Activated naive CD8-positive, alpha-beta T cell treated with anti-CD3 and anti-CD28 coated beads, Interleukin-2, amount 50 U/mL, for 16 hours (primary cell): ENCODE measurements at regions not wholly inside any gene's neighbourhood (a gene's known extent, or its start where the extent isn't known, plus 50 kb on each side); places are given as distances from the start of the nearest gene placed in this dataset.
"Not testable (repeated sequence)": the region's sequence is repeated elsewhere in the genome, so short reads cannot be mapped to it uniquely, and the experiment has no call there.

Experiments used
- DNase-seq: peaks from one replicate; pipeline ENCODE4 v3.0.0-alpha.2; 2020; ENCODE audit warnings: low read depth, low spot score

- DNase-seq = no peak
Measured at GRCh38 chr14:25699981-25700380, 650.0 kb upstream of the STXBP6 start.

GRCh38 chr14:25698111-25698510 is 648.2 kb upstream of the STXBP6 start:
- DNase-seq = no peak

GRCh38 chr14:25696176-25696575 is 646.2 kb upstream of the STXBP6 start:
- DNase-seq = no peak

GRCh38 chr14:25685004-25685403 is 635.1 kb upstream of the STXBP6 start:
- DNase-seq = no peak

GRCh38 chr14:25680934-25681333 is 631.0 kb upstream of the STXBP6 start:
- DNase-seq = no peak

- DNase-seq = not testable (repeated sequence)
Measured at GRCh38 chr14:25680511-25680910, 630.6 kb upstream of the STXBP6 start.

- DNase-seq = no peak
Measured at GRCh38 chr14:25677111-25677510, 627.2 kb upstream of the STXBP6 start.

- DNase-seq = no peak
Measured at GRCh38 chr14:25667387-25667786, 617.4 kb upstream of the STXBP6 start.

- DNase-seq = no peak
Measured at GRCh38 chr14:25666877-25667276, 616.9 kb upstream of the STXBP6 start.

GRCh38 chr14:25658988-25659387 is 609.0 kb upstream of the STXBP6 start:
- no peak for DNase-seq

GRCh38 chr14:25630447-25630846 is 580.5 kb upstream of the STXBP6 start:
- DNase-seq = no peak

GRCh38 chr14:25628978-25629377 is 579.0 kb upstream of the STXBP6 start:
- DNase-seq = no peak

- DNase-seq = no peak
Measured at GRCh38 chr14:25628390-25628789, 578.4 kb upstream of the STXBP6 start.

GRCh38 chr14:25626986-25627385 is 577.0 kb upstream of the STXBP6 start:
- no peak for DNase-seq

- DNase-seq = no peak
Measured at GRCh38 chr14:25622763-25623162, 572.8 kb upstream of the STXBP6 start.

GRCh38 chr14:25620515-25620914 is 570.6 kb upstream of the STXBP6 start:
- DNase-seq = no peak

- DNase-seq = no peak
Measured at GRCh38 chr14:25615174-25615573, 565.2 kb upstream of the STXBP6 start.

GRCh38 chr14:25607192-25607591 is 557.2 kb upstream of the STXBP6 start:
- no peak for DNase-seq

- DNase-seq = no peak
Measured at GRCh38 chr14:25602106-25602505, 552.2 kb upstream of the STXBP6 start.

- no peak for DNase-seq
Measured at GRCh38 chr14:25588751-25589150, 538.8 kb upstream of the STXBP6 start.

- DNase-seq = no peak
Measured at GRCh38 chr14:25574628-25575325, 524.8 kb upstream of the STXBP6 start.

- no peak for DNase-seq
Measured at GRCh38 chr14:25570483-25570882, 520.5 kb upstream of the STXBP6 start.

- DNase-seq = no peak
Measured at GRCh38 chr14:25557466-25557865, 507.5 kb upstream of the STXBP6 start.

GRCh38 chr14:25552826-25553225 is 502.9 kb upstream of the STXBP6 start:
- no peak for DNase-seq
